Adipocyte (in vitro differentiated cells): ENCODE measurements at regions not wholly inside any gene's neighbourhood (a gene's known extent, or its start where the extent isn't known, plus 50 kb on each side); places are given as distances from the start of the nearest gene placed in this dataset.
A peak's percentile ranks its signal among the peaks of the same experiment; 100 is the strongest.

Source experiments
- DNase-seq: peaks from one replicate; pipeline ENCODE4 v3.0.0-alpha.2; 2015; ENCODE audit warnings: low read depth
- H3K27me3 ChIP-seq: replicated peaks from 2 replicates; pipeline ENCODE4 v1.7.0; 2013; ENCODE audit warnings: mild to moderate bottlenecking, low read length, moderate library complexity; ENCODE audit not compliant: control insufficient read depth, insufficient read depth
- H3K36me3 ChIP-seq: 2 replicates; pipeline ENCODE4 v1.7.0; 2013; ENCODE audit warnings: low read length, mild to moderate bottlenecking, moderate library complexity; ENCODE audit not compliant: control insufficient read depth, insufficient read depth, severe bottlenecking
- H3K4me1 ChIP-seq: 2 replicates; pipeline ENCODE4 v1.7.0; 2013; ENCODE audit warnings: mild to moderate bottlenecking, low read length, moderate library complexity; ENCODE audit not compliant: control insufficient read depth, insufficient read depth
- H3K4me3 ChIP-seq: 2 replicates; pipeline ENCODE4 v1.7.0; 2013; ENCODE audit warnings: mild to moderate bottlenecking, low read length, moderate library complexity
- H3K9ac ChIP-seq: 2 replicates; pipeline ENCODE4 v1.7.0; 2013; ENCODE audit warnings: mild to moderate bottlenecking, low read length, moderate library complexity
- H3K9me3 ChIP-seq: 2 replicates; pipeline ENCODE4 v1.7.0; 2013; ENCODE audit warnings: mild to moderate bottlenecking, low read length, moderate library complexity; ENCODE audit not compliant: control insufficient read depth

DNA sequence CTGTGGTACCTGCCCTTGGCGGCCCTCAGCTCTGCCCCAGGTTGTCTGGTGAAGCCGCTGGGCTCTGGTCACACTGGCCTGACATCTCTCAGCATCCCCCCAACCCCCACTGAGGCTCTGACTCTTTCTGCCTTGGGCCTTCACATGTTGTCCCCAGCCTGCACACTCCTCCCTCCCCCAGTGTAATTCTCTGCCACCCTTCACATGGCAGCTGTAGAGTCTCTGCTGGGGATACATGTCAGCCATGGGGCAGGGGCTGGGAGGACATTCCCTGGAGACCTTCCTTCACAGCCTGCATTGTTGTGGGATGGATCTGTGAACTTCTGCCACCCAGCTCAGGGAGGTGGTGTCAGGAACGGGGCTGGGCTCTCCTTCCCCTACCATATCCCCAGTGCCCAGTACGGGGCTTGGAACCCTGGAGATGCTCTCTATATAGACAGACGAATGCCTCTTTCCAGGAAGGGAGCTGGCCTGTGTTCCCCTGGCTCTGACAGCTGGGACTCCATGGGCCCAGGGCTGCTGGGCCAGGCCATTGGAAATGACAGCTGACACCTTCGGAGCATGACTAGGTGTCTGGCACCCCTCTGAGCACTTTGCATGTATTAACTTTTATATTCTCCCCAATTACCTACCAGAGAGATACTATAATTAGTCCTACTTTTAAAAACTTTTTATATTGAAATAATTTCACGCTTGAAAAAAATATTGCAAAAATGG, 151.5 kb downstream of the INHBB start:
- no peak for DNase-seq
- Histone ChIP-seq H3K9me3 (no peaks in the 10 kb centered on the region), H3K4me1 (no peaks in the 10 kb centered on the region), H3K36me3 (no peaks in the 10 kb centered on the region), H3K27me3 (peaks cover 12% of the 10 kb centered on the region), H3K4me3 (no peak overlapping the region), H3K9ac (no peak overlapping the region)

DNA sequence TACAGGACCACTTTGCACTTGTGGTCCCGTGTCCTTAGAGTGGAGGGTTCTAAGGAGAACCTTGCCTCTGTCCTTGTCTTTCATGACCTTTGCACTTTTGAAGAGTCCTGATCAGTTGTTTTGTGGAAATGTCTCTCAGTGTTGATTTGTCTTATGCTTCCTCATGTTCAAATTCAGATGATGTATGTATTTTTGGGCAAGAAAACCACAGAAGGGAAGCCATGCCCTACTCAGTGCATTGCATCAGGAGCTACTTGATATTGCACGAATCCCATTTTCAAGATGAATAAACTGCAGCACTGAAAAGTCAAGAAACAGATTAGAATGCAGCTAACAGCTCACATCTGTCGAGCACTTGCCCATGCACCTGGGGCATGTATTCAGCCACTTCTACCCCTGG, 152.2 kb downstream of the INHBB start:
- no peak for DNase-seq
- H3K4me3 ChIP-seq = no peak overlapping the region
- H3K9ac ChIP-seq = no peak overlapping the region
- no peaks in the 10 kb centered on the region for H3K4me1 ChIP-seq
- no peaks in the 10 kb centered on the region for H3K9me3 ChIP-seq
- H3K27me3 ChIP-seq = peaks cover 12% of the 10 kb centered on the region
- H3K36me3 ChIP-seq = no peaks in the 10 kb centered on the region

DNA sequence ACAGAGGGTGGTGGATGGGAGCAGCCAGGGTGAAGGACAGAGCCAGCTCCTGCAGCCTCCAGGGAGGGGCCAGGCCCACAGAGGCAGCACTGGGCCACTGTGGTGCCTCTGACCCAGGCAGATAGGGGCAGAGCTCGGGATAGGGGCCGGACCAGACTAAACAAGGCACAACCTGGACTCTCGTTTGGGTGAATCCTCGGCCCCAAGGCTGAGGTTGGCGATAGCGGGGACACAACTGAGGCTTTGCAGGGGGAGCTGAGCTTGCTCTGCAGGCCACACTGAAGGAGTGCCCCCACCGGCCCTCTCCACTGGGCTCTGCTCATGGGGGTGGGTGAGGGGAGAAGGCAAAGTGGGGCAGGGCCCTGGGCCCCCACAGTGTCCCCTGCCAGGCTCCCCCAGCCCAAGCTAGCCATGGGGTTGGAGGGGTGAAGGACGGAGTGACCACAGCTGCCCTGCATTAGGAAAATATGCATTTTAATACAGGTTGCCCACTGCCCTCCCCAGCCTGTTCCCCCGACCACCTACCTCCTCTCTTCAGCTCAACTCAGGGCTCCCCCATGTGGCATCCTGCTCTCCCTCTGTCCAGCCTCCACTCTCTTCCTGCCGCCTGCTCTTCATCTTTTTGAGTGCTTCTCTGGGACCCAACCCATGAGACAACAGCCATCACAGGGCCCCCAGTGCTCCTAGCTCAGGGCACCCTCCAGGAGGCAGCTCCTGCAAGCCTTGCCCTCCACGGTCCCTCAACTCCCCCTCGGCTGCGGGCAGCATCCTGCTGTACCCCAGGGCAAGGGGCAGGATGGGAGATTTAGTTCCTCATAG, 152.8 kb downstream of the INHBB start:
- H3K4me1 ChIP-seq = no peaks in the 10 kb centered on the region
- no peak overlapping the region for H3K9ac ChIP-seq
- no peaks in the 10 kb centered on the region for H3K36me3 ChIP-seq
- H3K9me3 ChIP-seq = no peaks in the 10 kb centered on the region
- peaks cover 12% of the 10 kb centered on the region for H3K27me3 ChIP-seq
- no peak for DNase-seq
- H3K4me3 ChIP-seq = no peak overlapping the region

DNA sequence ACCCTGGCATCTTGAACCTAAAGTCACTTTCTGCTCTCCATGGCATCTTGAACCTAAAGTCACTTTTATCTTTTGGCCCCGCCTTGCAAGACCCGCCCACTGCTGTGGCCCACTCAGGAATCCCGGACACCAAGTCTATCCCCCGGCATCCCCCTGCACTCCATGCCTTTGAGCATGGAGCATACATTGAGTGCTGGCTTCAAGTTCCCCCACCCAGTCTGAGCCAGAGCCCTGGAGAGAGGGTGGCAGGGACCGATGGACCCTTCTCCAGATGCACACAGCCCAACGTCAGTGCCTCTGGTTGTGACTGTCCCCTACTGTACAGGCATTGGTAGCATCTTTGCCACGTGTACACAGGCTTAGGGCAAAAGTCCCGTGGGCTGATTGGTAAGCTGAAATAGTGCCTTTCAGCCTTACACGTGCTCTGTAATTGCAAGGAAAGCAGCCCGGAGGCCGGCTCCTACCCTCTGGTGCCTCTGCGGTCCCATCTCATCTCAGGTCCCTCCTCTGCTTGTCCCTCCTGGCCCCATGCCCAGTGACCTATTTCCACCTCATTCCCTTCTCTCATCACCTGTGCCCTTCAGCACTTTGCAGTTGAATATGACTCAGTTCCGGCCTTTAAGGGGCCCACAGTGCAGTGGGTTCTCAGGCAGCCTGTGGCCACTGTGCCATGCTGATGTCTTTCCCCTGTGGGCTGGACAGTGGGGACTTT, 154.0 kb downstream of the INHBB start:
- no peaks in the 10 kb centered on the region for H3K9me3 ChIP-seq
- DNase-seq = no peak
- no peaks in the 10 kb centered on the region for H3K4me1 ChIP-seq
- H3K36me3 ChIP-seq = no peaks in the 10 kb centered on the region
- H3K9ac ChIP-seq = no peak overlapping the region
- H3K4me3 ChIP-seq = no peak overlapping the region
- H3K27me3 ChIP-seq = peaks cover 12% of the 10 kb centered on the region

DNA sequence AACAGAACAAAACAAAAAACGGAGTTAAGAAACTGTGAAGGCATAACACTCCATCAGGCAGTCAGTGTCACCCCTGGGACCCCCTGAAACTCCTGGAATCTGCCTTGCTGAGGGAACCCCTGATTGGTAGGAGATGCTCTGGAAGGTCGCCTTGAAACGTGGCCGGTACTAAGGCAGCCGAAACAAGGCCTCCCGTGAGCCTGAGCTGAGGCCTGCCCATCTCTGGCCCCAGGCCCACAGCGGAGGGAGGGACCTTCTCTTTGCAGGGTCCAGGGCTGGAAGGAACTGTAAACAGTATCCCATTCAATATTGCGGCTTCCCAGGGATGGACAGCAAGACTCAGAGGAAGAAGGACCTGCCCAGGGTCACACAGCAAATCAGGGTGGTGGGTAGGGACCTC, 155.7 kb downstream of the INHBB start:
- Histone ChIP-seq H3K4me3 (no peak overlapping the region), H3K9ac (no peak overlapping the region), H3K4me1 (no peaks in the 10 kb centered on the region), H3K36me3 (no peaks in the 10 kb centered on the region), H3K9me3 (no peaks in the 10 kb centered on the region), H3K27me3 (peaks cover 12% of the 10 kb centered on the region)
- DNase-seq = no peak

DNA sequence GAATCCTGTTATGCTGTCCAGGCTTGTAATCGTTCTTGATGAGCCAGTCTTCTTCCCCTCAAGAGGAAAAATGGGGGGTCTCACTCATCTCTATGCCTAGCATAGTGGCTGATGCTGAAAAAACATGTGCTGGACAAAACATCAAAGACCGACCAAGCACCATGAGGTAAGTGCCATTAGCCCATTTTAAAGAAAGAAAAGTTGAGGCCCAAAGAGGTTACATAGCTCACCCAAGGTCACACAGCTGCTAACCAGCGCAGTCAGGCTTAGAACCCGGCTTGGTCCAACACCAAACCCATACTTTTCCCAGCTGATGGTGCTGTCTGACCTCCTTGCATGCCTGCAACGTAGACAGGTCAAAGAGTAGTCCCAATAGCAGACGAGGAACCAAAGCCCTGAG, 156.4 kb downstream of the INHBB start:
- no peaks in the 10 kb centered on the region for H3K36me3 ChIP-seq
- no peaks in the 10 kb centered on the region for H3K9me3 ChIP-seq
- no peaks in the 10 kb centered on the region for H3K4me1 ChIP-seq
- no peak overlapping the region for H3K9ac ChIP-seq
- peaks cover 12% of the 10 kb centered on the region for H3K27me3 ChIP-seq
- no peak overlapping the region for H3K4me3 ChIP-seq
- DNase-seq = no peak

DNA sequence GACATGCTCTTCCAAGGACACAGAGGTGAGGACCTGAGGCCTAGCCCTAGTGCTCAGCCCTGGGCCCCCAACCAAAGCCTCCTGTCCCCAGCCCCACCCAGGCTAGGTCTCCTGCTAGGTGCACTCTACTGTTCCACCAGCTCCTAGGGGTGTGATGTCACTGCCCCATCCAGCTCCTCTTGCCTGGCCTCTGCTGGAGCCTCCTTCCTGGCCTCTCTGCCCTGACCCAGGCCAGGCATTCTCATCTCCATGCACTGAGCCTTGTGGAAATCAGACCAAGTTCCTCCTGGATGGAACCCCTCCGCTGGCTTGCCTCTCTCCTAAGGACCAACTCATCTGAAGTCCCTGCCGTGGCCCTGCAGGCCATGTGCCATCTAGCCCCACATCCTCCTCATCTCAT, 156.8 kb downstream of the INHBB start:
- peaks cover 12% of the 10 kb centered on the region for H3K27me3 ChIP-seq
- no peak for DNase-seq

DNA sequence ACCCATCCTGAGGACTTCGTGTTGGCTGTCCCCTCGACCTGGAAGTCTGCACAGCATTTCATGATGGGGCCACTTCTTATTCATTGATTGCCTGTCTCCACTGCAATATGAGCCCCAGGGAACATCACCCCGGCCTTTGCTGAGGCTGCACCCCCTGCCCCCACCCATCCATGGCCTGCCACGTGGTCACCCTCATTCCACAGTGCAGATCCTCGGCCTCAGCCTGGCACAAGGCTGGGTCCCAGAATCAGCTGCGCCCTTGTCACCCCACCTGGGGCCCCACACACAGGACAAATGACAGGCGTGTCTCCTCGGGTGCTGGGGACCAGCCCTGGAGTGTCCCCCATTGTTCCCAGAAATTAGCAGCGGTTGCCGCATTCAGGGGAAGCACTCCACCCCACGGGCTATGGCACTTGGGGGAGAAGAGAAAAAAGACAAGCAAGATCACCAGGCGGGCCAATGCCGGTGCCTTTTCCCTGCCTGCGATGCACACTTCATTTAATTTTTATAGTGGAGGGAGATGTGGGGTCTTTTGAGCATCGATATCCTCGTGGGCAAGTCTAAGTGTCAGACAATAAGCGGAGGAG, 157.4 kb downstream of the INHBB start:
- Histone ChIP-seq H3K36me3 (no peaks in the 10 kb centered on the region), H3K27me3 (peaks cover 12% of the 10 kb centered on the region)
- no peak for DNase-seq

More for the DNA sequence above, 156.8 kb downstream of the INHBB start:
- no peak overlapping the region for H3K4me3 ChIP-seq
- H3K9me3 ChIP-seq = no peaks in the 10 kb centered on the region
- no peak overlapping the region for H3K9ac ChIP-seq
- no peaks in the 10 kb centered on the region for H3K36me3 ChIP-seq
- no peaks in the 10 kb centered on the region for H3K4me1 ChIP-seq

DNA sequence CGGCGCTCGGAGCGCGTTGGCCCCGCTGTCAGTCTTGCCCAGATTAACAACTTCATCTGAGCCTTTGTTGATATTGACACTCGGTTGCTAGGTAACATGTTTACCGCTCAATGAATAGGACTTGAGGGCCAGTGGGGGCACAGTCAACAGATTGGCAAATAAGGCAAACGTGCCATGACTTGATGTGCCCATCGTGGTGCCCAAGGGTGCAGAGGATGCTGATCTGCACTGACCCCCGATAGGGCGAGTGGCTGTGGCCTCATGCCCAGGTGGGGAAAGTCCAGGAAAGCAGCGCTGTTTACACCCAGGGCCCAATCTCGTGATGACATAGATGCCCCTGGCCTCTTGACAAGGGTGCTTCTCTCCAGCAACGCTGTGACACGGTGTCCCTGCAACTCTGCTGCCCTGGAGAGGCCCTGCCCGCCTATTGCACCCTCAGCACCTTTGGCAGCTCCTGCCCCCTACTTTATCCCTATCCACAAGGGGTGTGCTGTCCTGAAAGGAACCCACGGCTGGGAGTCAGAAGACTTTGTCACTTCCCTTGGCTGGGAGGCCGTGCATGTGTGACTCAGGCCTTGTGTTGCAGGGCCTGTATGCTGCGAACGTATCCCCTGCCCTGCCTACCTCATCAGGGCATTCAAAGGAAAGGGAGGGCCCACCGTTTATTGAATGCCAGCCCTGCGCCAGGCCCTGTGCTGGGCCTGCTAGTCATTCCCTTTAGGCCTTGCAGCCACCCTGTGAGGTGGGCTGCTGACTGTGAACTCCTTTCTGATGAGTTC, 158.0 kb downstream of the INHBB start:
- peak; percentile 24 for DNase-seq
- Histone ChIP-seq H3K9ac (no peak overlapping the region), H3K36me3 (no peaks in the 10 kb centered on the region), H3K9me3 (no peaks in the 10 kb centered on the region), H3K27me3 (peaks cover 12% of the 10 kb centered on the region), H3K4me1 (no peaks in the 10 kb centered on the region), H3K4me3 (no peak overlapping the region)

More for the DNA sequence above, 157.4 kb downstream of the INHBB start:
- Histone ChIP-seq H3K9ac (no peak overlapping the region), H3K9me3 (no peaks in the 10 kb centered on the region), H3K4me1 (no peaks in the 10 kb centered on the region), H3K4me3 (no peak overlapping the region)

DNA sequence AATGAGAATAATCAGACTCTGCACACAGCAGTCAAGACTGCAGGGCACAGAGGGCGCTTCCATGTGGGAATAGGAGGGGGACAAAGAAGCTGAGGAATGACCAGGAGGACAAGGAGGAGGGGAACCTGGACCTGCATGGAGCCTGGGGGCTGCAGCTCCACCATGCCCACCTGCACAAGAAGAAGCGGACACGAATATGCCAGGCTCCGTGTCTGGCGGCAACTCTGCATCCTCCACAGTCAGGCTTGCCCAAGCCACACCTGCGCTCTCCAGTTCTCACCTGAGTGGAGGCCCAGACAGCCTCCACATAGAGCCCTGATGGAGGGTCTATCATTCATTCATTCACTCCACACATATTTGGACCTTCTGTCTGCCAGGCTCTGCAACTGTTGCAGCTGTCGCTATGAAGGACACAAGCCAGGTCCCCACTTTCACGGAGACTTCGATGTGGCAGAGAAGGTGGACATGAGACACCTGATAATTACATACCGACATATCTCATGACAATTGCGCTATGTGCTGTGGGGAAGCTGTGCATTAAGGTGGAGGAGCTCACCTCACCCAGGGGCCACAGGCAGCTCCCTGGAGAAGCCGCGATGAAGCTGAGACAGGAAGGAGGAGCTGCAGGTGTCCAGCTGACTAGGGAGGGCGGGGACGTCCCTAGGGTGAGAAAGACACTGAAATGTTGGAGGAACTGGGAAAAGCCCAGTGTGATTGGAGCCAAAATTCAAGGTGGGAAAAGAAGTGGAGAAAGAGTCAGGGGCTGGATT, 159.2 kb downstream of the INHBB start:
- H3K36me3 ChIP-seq = no peaks in the 10 kb centered on the region
- H3K9ac ChIP-seq = no peak overlapping the region
- DNase-seq = no peak
- no peaks in the 10 kb centered on the region for H3K4me1 ChIP-seq
- H3K4me3 ChIP-seq = no peak overlapping the region
- no peaks in the 10 kb centered on the region for H3K9me3 ChIP-seq
- peaks cover 4% of the 10 kb centered on the region for H3K27me3 ChIP-seq
